PC-3 (cell line): ENCODE measurements at regions not wholly inside any gene's neighbourhood (a gene's known extent, or its start where the extent isn't known, plus 50 kb on each side); places are given as distances from the start of the nearest gene placed in this dataset.

Experiments used
- EZH2 ChIP-seq: fragments of 300-600 bp; sonication (generic); IDR thresholded peaks from one replicate; pipeline ENCODE4 v1.6.1; 2017; ENCODE audit warnings: antibody characterized with exemption, mild to moderate bottlenecking, low read length; ENCODE audit not compliant: unreplicated experiment
- EZH2phosphoT487 ChIP-seq: fragments of 300-600 bp; sonication (generic); IDR thresholded peaks from 2 replicates; pipeline ENCODE4 v1.6.1; 2018; ENCODE audit warnings: mild to moderate bottlenecking, antibody characterized with exemption, low read length, borderline replicate concordance
- TF ChIP-seq, protein P1 (sequence below): fragments of 300-600 bp; sonication (generic); conservative IDR thresholded peaks from 2 replicates; pipeline ENCODE4 v1.5.1; 2017; ENCODE audit warnings: antibody characterized with exemption, low read depth, mild to moderate bottlenecking, low read length

DNA sequence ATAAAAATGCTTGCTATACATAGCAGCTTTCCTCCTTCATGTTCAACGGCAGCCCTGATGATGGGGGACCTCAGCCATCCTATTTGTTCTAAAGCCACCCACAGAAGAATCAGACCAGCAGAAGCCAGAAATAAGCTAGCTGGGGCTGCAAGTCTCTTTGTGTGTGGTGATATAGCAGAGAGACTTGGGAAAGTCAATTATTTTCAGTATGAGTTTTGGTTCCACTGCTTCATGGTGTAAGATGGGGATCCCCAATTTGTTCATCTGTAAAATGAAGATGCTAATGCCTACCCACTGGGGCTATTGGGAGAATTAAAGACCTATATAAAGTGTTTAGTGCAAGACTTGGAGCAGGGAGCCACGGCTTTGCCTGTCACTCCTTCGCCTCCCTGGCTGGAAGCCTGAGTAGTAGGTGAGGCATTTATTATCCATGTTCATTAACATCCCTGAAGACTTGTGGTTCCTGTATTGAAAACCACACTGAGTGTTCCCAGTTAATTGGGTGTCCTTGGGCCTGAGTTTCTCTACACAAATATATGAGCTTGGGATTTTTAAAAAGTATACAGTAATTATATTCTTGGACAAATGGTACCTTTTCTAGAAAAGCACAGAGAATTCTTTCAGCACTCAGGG lies 210.1 kb upstream of the SLC24A2 start:
- TF ChIP-seq, protein P1, sequence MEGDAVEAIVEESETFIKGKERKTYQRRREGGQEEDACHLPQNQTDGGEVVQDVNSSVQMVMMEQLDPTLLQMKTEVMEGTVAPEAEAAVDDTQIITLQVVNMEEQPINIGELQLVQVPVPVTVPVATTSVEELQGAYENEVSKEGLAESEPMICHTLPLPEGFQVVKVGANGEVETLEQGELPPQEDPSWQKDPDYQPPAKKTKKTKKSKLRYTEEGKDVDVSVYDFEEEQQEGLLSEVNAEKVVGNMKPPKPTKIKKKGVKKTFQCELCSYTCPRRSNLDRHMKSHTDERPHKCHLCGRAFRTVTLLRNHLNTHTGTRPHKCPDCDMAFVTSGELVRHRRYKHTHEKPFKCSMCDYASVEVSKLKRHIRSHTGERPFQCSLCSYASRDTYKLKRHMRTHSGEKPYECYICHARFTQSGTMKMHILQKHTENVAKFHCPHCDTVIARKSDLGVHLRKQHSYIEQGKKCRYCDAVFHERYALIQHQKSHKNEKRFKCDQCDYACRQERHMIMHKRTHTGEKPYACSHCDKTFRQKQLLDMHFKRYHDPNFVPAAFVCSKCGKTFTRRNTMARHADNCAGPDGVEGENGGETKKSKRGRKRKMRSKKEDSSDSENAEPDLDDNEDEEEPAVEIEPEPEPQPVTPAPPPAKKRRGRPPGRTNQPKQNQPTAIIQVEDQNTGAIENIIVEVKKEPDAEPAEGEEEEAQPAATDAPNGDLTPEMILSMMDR = no peak
- no peak for TF ChIP-seq EZH2
- TF ChIP-seq EZH2phosphoT487 = no peak
